ENCODE measurements at regions not wholly inside any gene's neighbourhood (a gene's known extent, or its start where the extent isn't known, plus 50 kb on each side); places are given as distances from the start of the nearest gene placed in this dataset.
"Not testable (repeated sequence)": the region's sequence is repeated elsewhere in the genome, so short reads cannot be mapped to it uniquely, and the experiment has no call there.

DNA sequence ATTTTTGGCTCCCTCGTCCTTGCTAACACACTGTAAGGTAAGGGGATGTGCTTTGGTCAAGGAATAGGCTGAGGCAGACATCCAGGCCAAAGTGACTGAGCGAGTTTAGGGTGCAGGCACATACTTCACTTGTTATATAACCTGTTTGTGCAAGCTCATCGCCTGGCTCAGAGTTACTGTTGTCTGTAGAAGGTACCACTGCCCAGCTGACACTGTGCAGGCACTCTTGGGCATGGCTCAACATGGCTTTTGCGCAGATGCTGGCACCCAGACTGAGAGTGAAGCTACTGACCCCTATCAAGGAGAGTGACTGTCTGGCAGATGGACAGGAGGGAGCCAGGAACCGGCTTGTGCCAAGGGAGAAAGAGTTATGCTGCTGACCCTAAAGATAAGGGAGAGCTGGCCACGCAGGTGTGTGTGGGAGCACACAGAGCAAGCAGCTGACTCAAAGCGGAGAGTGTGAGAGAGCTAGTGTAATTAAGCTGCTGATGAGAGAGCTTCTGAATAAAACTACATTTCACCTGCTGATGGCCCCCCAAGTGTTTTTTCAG lies 307.3 kb upstream of the USP24 start:
- Histone ChIP-seq H3K4me3 (ENCODE audit: insufficient read depth, low read depth, low read length) (no peak overlapping the region), H3K36me3 (ENCODE audit: control insufficient read depth, insufficient read depth, low read length) (no peaks in the 10 kb centered on the region), H3K27me3 (ENCODE audit: control insufficient read depth, insufficient read depth, low read length, poor library complexity, severe bottlenecking) (no peaks in the 10 kb centered on the region), H3K27ac (ENCODE audit: insufficient read depth, low read depth, low read length, poor library complexity, severe bottlenecking) (no peak overlapping the region), H3K4me1 (ENCODE audit: control insufficient read depth, insufficient read depth, low read length) (no peaks in the 10 kb centered on the region), H3K9me3 (ENCODE audit: control insufficient read depth, low read length) (no peaks in the 10 kb centered on the region)
- 87 to 89% methylated on average over 7 of the region's 7 CpGs for WGBS, 2 experiments

- Histone ChIP-seq H3K27ac (ENCODE audit: insufficient read depth, low read depth, low read length, poor library complexity, severe bottlenecking) (no peak overlapping the region), H3K36me3 (ENCODE audit: control insufficient read depth, insufficient read depth, low read length) (no peaks in the 10 kb centered on the region)
These were observed 305.7 kb upstream of the USP24 start for GRCh38 chr1:55520861-55521260.

GRCh38 chr1:55519937-55520683 lies 304.9 kb upstream of the USP24 start:
- no peaks in the 10 kb centered on the region for H3K27me3 ChIP-seq (ENCODE audit: control insufficient read depth, insufficient read depth, low read length, poor library complexity, severe bottlenecking)
- no peaks in the 10 kb centered on the region for H3K9me3 ChIP-seq (ENCODE audit: control insufficient read depth, low read length)
- no peaks in the 10 kb centered on the region for H3K36me3 ChIP-seq (ENCODE audit: control insufficient read depth, insufficient read depth, low read length)
- WGBS, 2 experiments: 92% methylated on average over 6 of the region's 6 CpGs
- no peaks in the 10 kb centered on the region for H3K4me1 ChIP-seq (ENCODE audit: control insufficient read depth, insufficient read depth, low read length)
- H3K4me3 ChIP-seq (ENCODE audit: insufficient read depth, low read depth, low read length): no peak overlapping the region
- no peak overlapping the region for H3K27ac ChIP-seq (ENCODE audit: insufficient read depth, low read depth, low read length, poor library complexity, severe bottlenecking)

More at GRCh38 chr1:55520861-55521260, 305.7 kb upstream of the USP24 start:
- 90 to 93% methylated on average over 2 of the region's 2 CpGs for WGBS, 2 experiments
- no peaks in the 10 kb centered on the region for H3K4me1 ChIP-seq (ENCODE audit: control insufficient read depth, insufficient read depth, low read length)
- H3K4me3 ChIP-seq (ENCODE audit: insufficient read depth, low read depth, low read length): no peak overlapping the region
- no peaks in the 10 kb centered on the region for H3K9me3 ChIP-seq (ENCODE audit: control insufficient read depth, low read length)
- H3K27me3 ChIP-seq (ENCODE audit: control insufficient read depth, insufficient read depth, low read length, poor library complexity, severe bottlenecking): no peaks in the 10 kb centered on the region

GRCh38 chr1:55519276-55519675 lies 304.1 kb upstream of the USP24 start:
- no peak overlapping the region for H3K27ac ChIP-seq (ENCODE audit: insufficient read depth, low read depth, low read length, poor library complexity, severe bottlenecking)
- H3K9me3 ChIP-seq (ENCODE audit: control insufficient read depth, low read length): no peaks in the 10 kb centered on the region
- no peaks in the 10 kb centered on the region for H3K27me3 ChIP-seq (ENCODE audit: control insufficient read depth, insufficient read depth, low read length, poor library complexity, severe bottlenecking)
- no peaks in the 10 kb centered on the region for H3K36me3 ChIP-seq (ENCODE audit: control insufficient read depth, insufficient read depth, low read length)
- no peak overlapping the region for H3K4me3 ChIP-seq (ENCODE audit: insufficient read depth, low read depth, low read length)
- WGBS, 2 experiments: 80% methylated on average over 1 of the region's 1 CpG; no CpG with 5 or more reads in 1 of the 2 experiments
- no peaks in the 10 kb centered on the region for H3K4me1 ChIP-seq (ENCODE audit: control insufficient read depth, insufficient read depth, low read length)

DNA sequence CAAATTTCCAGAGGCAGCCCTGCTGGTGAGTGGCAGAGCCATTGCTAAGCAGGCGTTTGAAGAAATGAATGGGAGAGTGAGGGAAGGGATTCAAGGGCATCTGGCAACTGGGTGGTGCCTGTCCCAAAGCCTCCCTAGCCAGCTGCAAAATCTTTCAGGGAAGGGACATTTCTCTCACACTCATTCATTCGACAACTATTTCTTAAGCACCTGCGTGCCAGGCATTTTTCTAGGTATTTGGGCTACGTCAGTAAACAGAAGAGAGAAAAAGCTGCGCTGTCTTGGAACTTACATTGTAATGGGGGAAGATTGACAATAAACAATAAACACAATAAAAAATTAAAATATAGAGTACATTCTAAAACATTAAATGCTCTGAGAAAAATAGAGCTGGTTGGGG lies 301.9 kb upstream of the USP24 start:
- Histone ChIP-seq H3K36me3 (ENCODE audit: control insufficient read depth, insufficient read depth, low read length) (no peaks in the 10 kb centered on the region), H3K27ac (ENCODE audit: insufficient read depth, low read depth, low read length, poor library complexity, severe bottlenecking) (no peak overlapping the region), H3K9me3 (ENCODE audit: control insufficient read depth, low read length) (no peaks in the 10 kb centered on the region), H3K27me3 (ENCODE audit: control insufficient read depth, insufficient read depth, low read length, poor library complexity, severe bottlenecking) (no peaks in the 10 kb centered on the region), H3K4me3 (ENCODE audit: insufficient read depth, low read depth, low read length) (no peak overlapping the region), H3K4me1 (ENCODE audit: control insufficient read depth, insufficient read depth, low read length) (no peaks in the 10 kb centered on the region)
- 97 to 100% methylated on average over 2 to 4 of the region's 5 CpGs for whole genome bisulfite sequencing, 2 experiments

- not testable (repeated sequence) for H3K4me3 ChIP-seq (ENCODE audit: insufficient read depth, low read depth, low read length); H3K27ac ChIP-seq (ENCODE audit: insufficient read depth, low read depth, low read length, poor library complexity, severe bottlenecking)
These were observed 299.4 kb upstream of the USP24 start for GRCh38 chr1:55514571-55514970.

GRCh38 chr1:55512466-55512865 lies 297.3 kb upstream of the USP24 start:
- no peak overlapping the region for H3K4me3 ChIP-seq (ENCODE audit: insufficient read depth, low read depth, low read length)
- H3K27ac ChIP-seq (ENCODE audit: insufficient read depth, low read depth, low read length, poor library complexity, severe bottlenecking): no peak overlapping the region
- no peaks in the 10 kb centered on the region for H3K4me1 ChIP-seq (ENCODE audit: control insufficient read depth, insufficient read depth, low read length)
- no peaks in the 10 kb centered on the region for H3K36me3 ChIP-seq (ENCODE audit: control insufficient read depth, insufficient read depth, low read length)
- H3K27me3 ChIP-seq (ENCODE audit: control insufficient read depth, insufficient read depth, low read length, poor library complexity, severe bottlenecking): no peaks in the 10 kb centered on the region
- no peaks in the 10 kb centered on the region for H3K9me3 ChIP-seq (ENCODE audit: control insufficient read depth, low read length)
- no CpG with 5 or more reads among the region's 2 CpGs for WGBS, 2 experiments

More at GRCh38 chr1:55514571-55514970, 299.4 kb upstream of the USP24 start:
- not testable (repeated sequence) for H3K27me3 ChIP-seq (ENCODE audit: control insufficient read depth, insufficient read depth, low read length, poor library complexity, severe bottlenecking); H3K4me1 ChIP-seq (ENCODE audit: control insufficient read depth, insufficient read depth, low read length); H3K9me3 ChIP-seq (ENCODE audit: control insufficient read depth, low read length); H3K36me3 ChIP-seq (ENCODE audit: control insufficient read depth, insufficient read depth, low read length)
- WGBS, 2 experiments: 65 to 88% methylated on average over 4 of the region's 4 CpGs

- H3K4me3 ChIP-seq (ENCODE audit: insufficient read depth, low read depth, low read length): no peak overlapping the region
- no peaks in the 10 kb centered on the region for H3K27me3 ChIP-seq (ENCODE audit: control insufficient read depth, insufficient read depth, low read length, poor library complexity, severe bottlenecking)
- no peaks in the 10 kb centered on the region for H3K4me1 ChIP-seq (ENCODE audit: control insufficient read depth, insufficient read depth, low read length)
- H3K27ac ChIP-seq (ENCODE audit: insufficient read depth, low read depth, low read length, poor library complexity, severe bottlenecking): no peak overlapping the region
- H3K36me3 ChIP-seq (ENCODE audit: control insufficient read depth, insufficient read depth, low read length): no peaks in the 10 kb centered on the region
- H3K9me3 ChIP-seq (ENCODE audit: control insufficient read depth, low read length): no peaks in the 10 kb centered on the region
- WGBS, 2 experiments: 88 to 90% methylated on average over 2 of the region's 2 CpGs
These were observed 292.4 kb upstream of the USP24 start for GRCh38 chr1:55507578-55507931.

DNA sequence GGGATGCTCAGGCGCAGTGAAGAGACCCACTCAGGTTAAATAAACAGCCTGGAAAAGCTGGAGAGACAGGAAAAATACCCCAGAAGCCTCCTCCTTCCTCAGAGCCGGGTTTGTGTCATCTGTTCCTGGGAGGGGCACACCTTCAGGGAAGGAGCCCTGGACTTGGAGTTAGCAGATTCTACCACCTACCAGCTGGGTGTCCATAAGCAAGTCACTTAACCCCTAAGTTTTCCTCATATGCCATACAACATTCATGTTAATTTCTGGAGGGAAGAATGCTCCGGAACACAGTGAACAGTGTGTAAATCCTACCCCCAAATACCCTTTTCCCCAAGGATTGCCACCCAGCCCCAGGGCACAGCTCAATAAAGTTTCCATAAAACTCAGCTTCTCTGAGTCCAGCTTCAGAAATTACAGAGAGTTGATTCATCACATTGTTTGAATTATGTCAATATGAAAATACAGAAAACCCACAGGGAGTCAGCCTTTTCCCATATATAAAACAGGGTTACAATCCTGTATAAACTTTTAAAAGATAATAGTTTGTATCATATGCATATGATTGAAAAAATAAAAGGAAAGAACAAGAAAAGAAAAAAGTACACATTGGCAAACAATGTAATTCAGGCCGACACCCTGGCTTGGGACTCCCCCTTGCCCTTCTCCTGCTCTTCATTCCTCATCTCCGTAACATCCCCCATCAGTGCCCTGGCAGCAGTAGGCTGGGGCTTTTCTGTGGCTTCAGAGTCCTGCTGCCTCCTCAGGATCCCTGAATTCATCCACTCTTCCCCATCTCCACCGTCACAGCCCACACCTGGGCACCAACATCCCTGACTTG lies 291.8 kb upstream of the USP24 start:
- H3K27ac ChIP-seq (ENCODE audit: insufficient read depth, low read depth, low read length, poor library complexity, severe bottlenecking): no peak overlapping the region
- no peaks in the 10 kb centered on the region for H3K36me3 ChIP-seq (ENCODE audit: control insufficient read depth, insufficient read depth, low read length)
- H3K9me3 ChIP-seq (ENCODE audit: control insufficient read depth, low read length): no peaks in the 10 kb centered on the region
- H3K4me3 ChIP-seq (ENCODE audit: insufficient read depth, low read depth, low read length): no peak overlapping the region
- WGBS, 2 experiments: 88 to 92% methylated on average over 6 of the region's 6 CpGs
- H3K4me1 ChIP-seq (ENCODE audit: control insufficient read depth, insufficient read depth, low read length): no peaks in the 10 kb centered on the region
- H3K27me3 ChIP-seq (ENCODE audit: control insufficient read depth, insufficient read depth, low read length, poor library complexity, severe bottlenecking): no peaks in the 10 kb centered on the region

- no peaks in the 10 kb centered on the region for H3K4me1 ChIP-seq (ENCODE audit: control insufficient read depth, insufficient read depth, low read length)
- no peak overlapping the region for H3K4me3 ChIP-seq (ENCODE audit: insufficient read depth, low read depth, low read length)
- no peaks in the 10 kb centered on the region for H3K27me3 ChIP-seq (ENCODE audit: control insufficient read depth, insufficient read depth, low read length, poor library complexity, severe bottlenecking)
- no peak overlapping the region for H3K27ac ChIP-seq (ENCODE audit: insufficient read depth, low read depth, low read length, poor library complexity, severe bottlenecking)
- no peaks in the 10 kb centered on the region for H3K9me3 ChIP-seq (ENCODE audit: control insufficient read depth, low read length)
- H3K36me3 ChIP-seq (ENCODE audit: control insufficient read depth, insufficient read depth, low read length): no peaks in the 10 kb centered on the region
These were observed 290.2 kb upstream of the USP24 start for GRCh38 chr1:55505326-55505725.

Data from ectodermal cell (in vitro differentiated cells).